ENCODE measurements at regions not wholly inside any gene's neighbourhood (a gene's known extent, or its start where the extent isn't known, plus 50 kb on each side); places are given as distances from the start of the nearest gene placed in this dataset.

- no peak overlapping the region for H3K27ac Mint-ChIP-seq
- peaks cover 3% of the 10 kb centered on the region for H3K27me3 Mint-ChIP-seq (ENCODE audit: low read depth)
- Histone ChIP-seq H3K79me2 (ENCODE audit: insufficient read depth, low read length) (no peaks in the 10 kb centered on the region), H3K14ac (ENCODE audit: insufficient read depth, low read length) (no peak overlapping the region), H3K4ac (ENCODE audit: low read depth, low read length) (no peak overlapping the region), H3K4me1 (ENCODE audit: insufficient read depth, low read length) (no peaks in the 10 kb centered on the region), H3K9me3 (ENCODE audit: control insufficient read depth, low read depth, low read length) (no peaks in the 10 kb centered on the region), H3K23me2 (ENCODE audit: insufficient read length, low read depth, low read length, poor library complexity, severe bottlenecking) (no peaks in the 10 kb centered on the region), H3K79me1 (ENCODE audit: insufficient read depth, low read depth, low read length, poor library complexity, severe bottlenecking) (no peaks in the 10 kb centered on the region), H2AFZ (ENCODE audit: low read length) (no peak overlapping the region), H2BK20ac (ENCODE audit: low read depth, low read length, poor library complexity, severe bottlenecking) (no peak overlapping the region), H4K5ac (ENCODE audit: insufficient read length, low read depth, low read length) (no peak overlapping the region), H3K23ac (ENCODE audit: insufficient read length, low read depth, low read length) (no peak overlapping the region), H4K91ac (ENCODE audit: insufficient read length, low read depth, low read length) (no peak overlapping the region), H3K27me3 (ENCODE audit: insufficient read depth, low read length) (no peaks in the 10 kb centered on the region), H2AK5ac (ENCODE audit: insufficient read length, low read length) (no peak overlapping the region), H2BK5ac (ENCODE audit: insufficient read length, low read length) (no peak overlapping the region), H2BK120ac (ENCODE audit: low read depth, low read length, poor library complexity, severe bottlenecking) (no peak overlapping the region), H3T11ph (ENCODE audit: low read length) (no peak overlapping the region), H3K56ac (ENCODE audit: insufficient read length, low read depth, low read length) (no peak overlapping the region), H2BK12ac (ENCODE audit: insufficient read length, low read depth, low read length) (no peak overlapping the region), H2BK15ac (ENCODE audit: low read depth, low read length) (no peak overlapping the region), H3K9ac (ENCODE audit: extremely low read depth, insufficient read length, low read length) (no peak overlapping the region), H3K18ac (ENCODE audit: insufficient read length, low read depth, low read length) (no peak overlapping the region), H4K8ac (replicated peaks; ENCODE audit: insufficient read length, low read depth, low read length) (no peak overlapping the region), H3K4me2 (ENCODE audit: insufficient read depth, insufficient read length, low read length) (no peak overlapping the region), H3K27ac (ENCODE audit: insufficient read length, low read depth, low read length) (no peak overlapping the region), H4K20me1 (ENCODE audit: control insufficient read depth, insufficient read depth, insufficient read length) (no peaks in the 10 kb centered on the region)
- no peaks in the 10 kb centered on the region for H3K36me3 Mint-ChIP-seq (ENCODE audit: insufficient read depth in 1 of 3, low read depth in 3 of 3)
- no peak overlapping the region for H3K4me3 Mint-ChIP-seq
- no peak for TF ChIP-seq CTCF (conservative IDR thresholded peaks at IDR 0.05)
- H3K4me1 Mint-ChIP-seq, result peaks cover 0 to 4% of the 10 kb centered on the region in 2 experiments; a peak in 3 of 4 replicates
- no peak for DNase-seq
- no peaks in the 10 kb centered on the region for H3K9me3 Mint-ChIP-seq
- WGBS (ENCODE audit: extremely low coverage, insufficient read length, low lambda C conversion rate), result no CpG with 5 or more reads among the region's 3 CpGs
These were observed 531.2 kb upstream of the VRK2 start for GRCh38 chr2:57515366-57515765.

Measured in H9 (cell line).